GM12873 (cell line): ENCODE measurements at regions not wholly inside any gene's neighbourhood (a gene's known extent, or its start where the extent isn't known, plus 50 kb on each side); places are given as distances from the start of the nearest gene placed in this dataset.

Experiments used
- TF ChIP-seq, protein P1 (sequence below): IDR thresholded peaks from 2 replicates; pipeline ENCODE4 v1.5.1; 2012; ENCODE audit warnings: low read depth, mild to moderate bottlenecking, moderate library complexity, low read length, control low read depth; ENCODE audit not compliant: insufficient read depth; ENCODE audit errors: missing control alignments

- TF ChIP-seq, protein P1, sequence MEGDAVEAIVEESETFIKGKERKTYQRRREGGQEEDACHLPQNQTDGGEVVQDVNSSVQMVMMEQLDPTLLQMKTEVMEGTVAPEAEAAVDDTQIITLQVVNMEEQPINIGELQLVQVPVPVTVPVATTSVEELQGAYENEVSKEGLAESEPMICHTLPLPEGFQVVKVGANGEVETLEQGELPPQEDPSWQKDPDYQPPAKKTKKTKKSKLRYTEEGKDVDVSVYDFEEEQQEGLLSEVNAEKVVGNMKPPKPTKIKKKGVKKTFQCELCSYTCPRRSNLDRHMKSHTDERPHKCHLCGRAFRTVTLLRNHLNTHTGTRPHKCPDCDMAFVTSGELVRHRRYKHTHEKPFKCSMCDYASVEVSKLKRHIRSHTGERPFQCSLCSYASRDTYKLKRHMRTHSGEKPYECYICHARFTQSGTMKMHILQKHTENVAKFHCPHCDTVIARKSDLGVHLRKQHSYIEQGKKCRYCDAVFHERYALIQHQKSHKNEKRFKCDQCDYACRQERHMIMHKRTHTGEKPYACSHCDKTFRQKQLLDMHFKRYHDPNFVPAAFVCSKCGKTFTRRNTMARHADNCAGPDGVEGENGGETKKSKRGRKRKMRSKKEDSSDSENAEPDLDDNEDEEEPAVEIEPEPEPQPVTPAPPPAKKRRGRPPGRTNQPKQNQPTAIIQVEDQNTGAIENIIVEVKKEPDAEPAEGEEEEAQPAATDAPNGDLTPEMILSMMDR, result no peak
Measured at GRCh38 chr3:146881966-146882760, 277.0 kb upstream of the PLSCR5 start.

DNA sequence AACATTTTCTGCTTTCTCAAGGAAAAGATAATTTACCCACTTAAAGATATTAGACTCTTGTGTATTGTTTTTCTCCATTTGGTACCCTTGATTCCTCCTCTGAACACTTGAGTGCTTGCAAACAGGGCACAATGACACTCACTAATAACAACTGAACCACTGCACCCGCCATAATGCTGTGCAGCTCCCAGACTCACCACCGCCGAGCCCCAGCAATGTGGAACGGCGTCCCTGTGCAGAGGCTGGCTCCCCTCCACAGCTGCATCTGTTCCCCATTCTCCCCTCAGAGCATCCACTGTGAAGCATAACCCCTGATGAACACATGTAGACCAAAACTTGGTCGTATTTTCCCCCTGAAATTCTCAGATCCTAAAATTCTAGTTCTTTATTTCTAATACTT lies 276.2 kb upstream of the PLSCR5 start:
- TF ChIP-seq, protein P1, result no peak

- TF ChIP-seq, protein P1, result no peak
Measured at GRCh38 chr3:146873748-146874147, 268.6 kb upstream of the PLSCR5 start.

GRCh38 chr3:146865175-146865755 lies 260.1 kb upstream of the PLSCR5 start:
- TF ChIP-seq, protein P1, result no peak

DNA sequence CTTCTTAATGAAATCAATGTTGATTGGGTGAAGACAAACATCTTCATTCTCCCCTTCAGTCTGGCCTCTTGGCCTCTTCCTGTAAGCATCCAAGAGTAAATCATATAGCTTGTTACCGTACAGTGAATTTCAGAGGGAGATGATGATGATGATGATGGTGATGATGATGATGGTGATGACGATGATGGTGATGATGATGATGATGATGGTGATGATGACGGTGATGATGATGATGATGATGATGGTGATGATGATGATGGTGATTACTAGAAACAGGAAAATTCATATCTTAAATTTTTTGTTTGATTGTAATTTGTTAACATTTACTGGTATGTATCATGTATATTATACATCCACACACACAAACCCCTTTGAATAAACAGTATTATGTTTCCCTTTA lies 256.1 kb upstream of the PLSCR5 start:
- TF ChIP-seq, protein P1, result no peak

DNA sequence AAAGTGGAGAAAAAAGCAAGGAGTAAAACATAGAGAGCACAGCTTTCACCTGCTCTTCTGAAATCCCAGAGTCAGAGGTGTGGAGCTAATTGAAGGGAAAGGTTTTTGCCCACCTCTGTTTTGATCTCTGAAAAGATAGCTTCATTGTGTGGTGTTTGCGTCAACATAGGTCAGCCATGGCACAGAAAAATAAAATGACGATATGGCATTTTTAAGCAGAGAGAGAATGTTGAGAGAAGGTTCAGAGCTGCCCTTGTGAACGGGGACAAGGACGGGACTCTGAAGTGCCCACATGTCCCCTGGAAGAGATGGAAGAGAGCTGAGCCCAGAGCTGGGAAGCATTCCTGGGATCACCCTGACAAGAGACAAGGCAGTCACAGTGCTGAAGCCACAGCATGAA lies 249.4 kb upstream of the PLSCR5 start:
- TF ChIP-seq, protein P1, result no peak

DNA sequence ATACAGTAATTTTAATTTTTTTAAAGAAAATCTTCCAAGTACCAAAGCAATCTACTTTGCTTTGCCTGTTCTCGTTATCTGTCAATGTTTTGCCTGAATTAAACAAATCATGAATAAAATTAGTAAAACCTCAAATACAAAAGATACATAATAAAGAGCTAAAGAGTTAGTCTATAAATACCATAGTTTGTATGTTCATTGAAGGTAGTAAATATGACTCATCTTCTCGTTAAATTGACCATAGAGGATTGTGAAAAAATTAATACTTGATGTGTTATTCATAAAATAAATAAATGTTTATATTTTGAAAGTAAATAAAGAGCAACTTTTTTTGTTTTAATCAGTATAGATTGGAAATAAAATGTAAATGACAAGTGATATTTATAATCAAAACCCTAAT lies 246.5 kb upstream of the PLSCR5 start:
- TF ChIP-seq, protein P1, result no peak
